ENCODE measurements at regions not wholly inside any gene's neighbourhood (a gene's known extent, or its start where the extent isn't known, plus 50 kb on each side); places are given as distances from the start of the nearest gene placed in this dataset.
"Not testable (repeated sequence)": the region's sequence is repeated elsewhere in the genome, so short reads cannot be mapped to it uniquely, and the experiment has no call there.

DNA sequence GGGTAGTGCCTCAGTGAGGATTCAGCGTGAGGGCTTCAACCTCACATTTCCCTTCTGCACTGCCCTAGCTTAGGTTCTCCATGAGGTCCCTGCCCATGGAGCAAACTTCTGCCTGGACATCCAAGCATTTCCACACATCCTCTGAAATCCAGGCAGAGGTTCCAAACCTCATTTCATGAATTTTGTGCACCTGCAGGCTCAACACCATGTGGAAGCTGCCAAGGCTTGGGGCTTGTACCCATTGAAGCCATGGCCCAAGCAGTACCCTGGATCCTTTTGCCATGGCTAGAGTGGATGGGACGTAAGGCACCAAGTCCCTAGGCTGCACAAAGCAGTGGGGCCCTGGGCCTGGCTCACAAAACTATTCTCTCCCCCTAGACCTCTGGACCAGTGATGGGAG is 877.1 kb upstream of the KLHL1 start:
- no peak for DNase-seq

DNA sequence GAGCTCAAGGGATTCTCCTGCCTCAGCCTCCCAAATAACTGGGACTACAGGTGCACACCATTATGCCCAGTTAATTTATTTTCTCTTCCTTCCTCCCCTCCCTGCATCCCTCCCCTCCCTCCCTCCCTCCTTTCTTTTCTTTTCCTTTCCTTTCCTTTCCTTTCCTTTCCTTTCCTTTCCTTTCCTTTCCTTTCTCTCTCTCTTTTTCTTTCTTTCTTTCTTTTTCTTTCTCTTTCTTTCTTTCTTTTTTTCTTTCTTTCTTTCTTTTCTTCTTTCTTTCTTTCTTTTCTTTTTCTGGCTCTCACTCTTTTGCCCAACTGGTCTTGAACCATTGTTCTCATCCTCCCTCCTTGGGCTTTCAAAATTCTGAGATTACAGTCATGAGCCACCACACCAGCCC is 873.0 kb upstream of the KLHL1 start:
- DNase-seq, result not testable (repeated sequence)

DNA sequence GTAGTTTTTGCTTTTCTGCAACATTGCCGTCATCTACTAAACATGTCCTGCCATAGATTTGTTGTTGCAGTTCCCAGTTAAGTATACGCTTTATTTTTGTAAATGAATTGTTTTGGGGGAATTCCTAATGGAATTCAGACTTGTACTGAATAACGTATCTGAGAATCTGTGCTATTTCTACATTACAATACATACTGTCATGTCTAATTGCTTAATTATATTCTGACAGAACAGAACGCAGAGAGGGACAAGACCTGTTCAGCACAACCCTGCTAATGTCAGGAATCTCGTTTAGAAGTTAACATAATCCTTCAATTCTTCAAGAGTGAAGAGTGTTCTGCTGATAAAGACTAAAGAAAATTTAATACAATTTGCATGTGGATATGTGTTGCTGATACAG is 861.1 kb upstream of the KLHL1 start:
- no peak for DNase-seq

DNA sequence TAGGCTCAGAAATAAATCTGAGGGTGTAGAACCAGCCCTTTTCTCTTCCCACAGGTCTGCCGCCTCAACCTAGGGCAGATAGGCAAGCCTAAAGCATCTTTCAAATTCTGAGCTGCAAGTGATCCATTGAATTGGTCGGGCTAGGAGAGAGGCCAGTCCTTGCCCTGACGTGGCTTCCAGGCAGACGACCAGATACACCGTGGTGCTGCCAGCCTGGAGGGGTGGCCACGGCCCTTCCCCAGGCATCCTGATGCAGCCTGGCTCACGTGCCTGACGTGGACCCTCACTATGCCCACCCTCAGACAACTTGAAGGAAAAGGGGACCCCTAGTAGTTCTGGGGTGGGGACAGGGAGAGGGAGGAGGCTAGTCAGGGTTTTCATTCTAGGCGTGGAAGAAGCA is 859.3 kb upstream of the KLHL1 start:
- DNase-seq, result no peak

DNA sequence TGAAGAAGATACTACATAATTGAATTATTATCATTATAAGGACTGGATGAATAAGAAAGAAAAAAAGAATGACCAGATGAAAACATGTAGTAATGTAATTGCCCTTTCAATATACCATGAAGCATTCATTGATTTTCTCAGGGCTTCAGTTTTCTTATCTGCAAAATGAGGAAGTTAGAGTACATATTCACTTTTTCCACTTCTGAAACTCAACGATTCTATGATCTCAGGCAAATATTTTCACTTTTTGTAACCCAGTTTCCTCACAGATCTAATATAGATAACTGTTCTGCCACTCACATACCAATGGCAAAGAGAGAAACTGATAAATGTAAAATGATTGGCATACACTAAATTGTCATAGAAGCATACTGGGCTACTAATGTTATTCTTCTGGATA is 856.6 kb upstream of the KLHL1 start:
- DNase-seq, result no peak

DNA sequence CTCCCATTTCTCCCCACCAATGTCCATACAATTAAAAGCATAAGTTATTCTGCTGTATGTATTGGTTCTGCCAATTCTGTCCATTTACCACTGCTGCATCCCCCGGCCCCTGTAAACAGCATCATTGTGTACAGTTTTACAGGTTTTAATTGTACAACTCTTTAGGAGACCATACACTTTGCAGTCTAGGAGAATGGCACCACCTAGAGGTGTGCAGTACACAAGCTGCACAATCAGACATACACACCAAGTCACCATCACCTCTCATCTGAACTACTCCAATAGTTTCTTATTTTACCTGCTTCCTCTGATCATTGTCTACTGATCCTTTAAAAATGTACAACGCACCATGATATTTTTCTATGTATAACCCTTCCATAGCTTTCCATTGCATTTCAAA is 855.9 kb upstream of the KLHL1 start:
- no peak for DNase-seq

DNA sequence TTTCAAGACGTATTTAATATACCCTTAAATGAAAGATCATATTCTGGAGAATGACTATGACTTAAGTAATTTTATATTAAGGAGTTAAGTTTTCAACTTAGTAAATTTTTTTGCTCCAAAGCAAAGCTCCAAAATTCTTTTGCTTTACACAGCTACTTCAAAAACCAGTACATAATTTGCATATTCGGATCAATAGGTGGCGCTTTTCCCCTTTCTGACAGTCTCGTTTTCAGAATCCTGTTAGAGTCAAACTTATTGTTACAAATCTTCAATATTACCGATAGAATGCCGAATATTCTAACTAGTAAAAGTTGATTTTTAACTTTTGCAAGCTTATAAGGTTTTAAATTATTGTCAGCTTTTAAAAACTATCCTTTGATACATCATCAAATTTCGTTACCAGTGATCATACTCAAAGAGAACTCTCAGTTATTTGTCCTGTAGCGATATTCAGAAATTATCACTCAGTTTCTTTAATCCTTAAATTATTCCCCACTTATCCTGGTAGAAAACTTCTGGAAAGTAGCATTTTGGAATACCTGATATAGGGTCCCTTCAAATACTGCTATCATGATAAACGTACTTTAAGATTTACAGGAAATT is 852.7 kb upstream of the KLHL1 start:
- DNase-seq, result no peak

DNA sequence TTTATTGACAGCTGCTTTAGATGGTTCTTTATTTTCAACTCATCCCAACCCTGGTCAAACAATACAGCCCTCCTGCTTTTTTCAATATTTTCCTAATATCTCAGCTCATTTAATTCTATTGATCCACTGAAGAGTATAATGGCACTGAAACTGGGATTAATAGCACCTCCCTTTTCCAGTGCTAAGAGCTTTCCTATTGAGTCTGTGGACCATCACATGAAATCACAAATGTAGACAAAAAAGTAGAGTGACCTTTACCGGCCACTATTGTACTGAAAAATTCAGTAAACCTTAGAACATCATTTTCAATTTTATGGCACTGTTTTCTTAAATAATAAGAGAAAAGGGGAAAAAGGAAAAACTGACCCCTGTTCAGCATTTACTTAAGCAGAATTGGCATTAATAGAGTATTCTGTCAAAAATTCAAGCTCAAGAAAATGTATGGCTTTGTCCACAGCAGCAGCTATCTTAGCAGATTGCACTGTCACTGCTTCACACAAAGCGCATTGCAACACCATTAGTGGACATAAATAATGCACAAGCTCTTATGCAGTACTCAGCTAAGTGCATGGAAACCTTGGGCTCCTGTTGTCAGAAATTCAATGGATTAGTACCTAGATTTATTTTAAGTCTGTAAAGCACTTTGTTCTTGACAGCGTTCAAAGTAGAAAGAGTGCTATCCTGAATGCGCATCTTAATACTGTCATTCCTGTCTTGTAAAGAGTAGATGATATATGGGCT is 851.0 kb upstream of the KLHL1 start:
- DNase-seq, result no peak

DNA sequence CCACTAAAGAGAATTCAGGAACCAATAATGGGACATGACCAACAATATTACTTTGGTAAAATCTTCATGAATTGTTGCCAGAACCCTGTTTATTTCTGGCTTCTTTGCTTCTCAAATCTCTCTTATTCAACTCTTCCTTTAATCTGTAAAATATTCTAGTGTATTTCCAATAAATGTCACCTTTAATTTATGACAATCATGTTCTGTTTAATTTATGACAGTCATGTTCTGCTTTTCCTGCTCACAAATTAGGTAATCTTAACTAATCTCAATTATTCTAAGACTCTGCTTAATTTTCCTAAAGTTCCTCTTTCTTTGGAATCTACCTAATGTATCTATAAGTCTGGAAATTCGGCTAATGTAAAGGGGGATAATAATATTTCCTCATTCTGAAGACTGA is 847.6 kb upstream of the KLHL1 start:
- no peak for DNase-seq

DNA sequence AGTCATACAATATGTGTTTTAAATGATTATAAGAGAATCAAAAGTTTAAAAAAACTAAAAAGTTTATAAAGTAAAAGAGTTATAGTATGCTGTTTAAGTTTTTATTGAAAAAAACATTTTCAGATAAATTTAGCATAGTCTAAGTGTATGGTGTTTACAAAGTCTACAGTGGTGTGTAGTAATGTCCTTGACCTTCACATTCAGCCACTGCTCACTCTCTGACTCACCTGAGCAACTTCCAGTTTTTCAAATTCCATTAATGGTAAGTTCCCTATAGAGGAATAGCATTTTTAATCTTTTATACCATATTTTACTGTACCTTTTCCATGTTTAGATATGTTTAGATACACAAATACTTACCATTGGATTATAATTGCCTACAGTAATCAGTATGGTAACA is 842.4 kb upstream of the KLHL1 start:
- no peak for DNase-seq

DNA sequence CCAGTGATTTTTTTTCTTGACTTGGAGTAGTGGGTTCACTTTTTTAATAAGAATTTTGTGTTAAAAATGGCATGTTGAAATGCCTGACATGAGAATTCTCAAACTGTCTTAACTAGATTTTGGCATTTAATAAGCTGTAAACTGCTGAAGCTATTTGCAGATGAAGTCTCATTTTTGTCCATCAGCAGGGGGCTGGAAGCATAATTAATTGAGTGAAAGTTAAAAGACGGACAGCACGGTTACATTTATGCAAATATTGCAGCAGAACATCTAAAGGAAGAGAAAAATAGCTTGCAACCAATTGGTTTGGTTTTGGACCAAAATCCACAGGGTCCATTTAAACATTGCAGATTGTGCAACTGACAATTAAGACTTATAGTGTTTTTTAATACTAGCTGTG is 837.3 kb upstream of the KLHL1 start:
- DNase-seq, result no peak

DNA sequence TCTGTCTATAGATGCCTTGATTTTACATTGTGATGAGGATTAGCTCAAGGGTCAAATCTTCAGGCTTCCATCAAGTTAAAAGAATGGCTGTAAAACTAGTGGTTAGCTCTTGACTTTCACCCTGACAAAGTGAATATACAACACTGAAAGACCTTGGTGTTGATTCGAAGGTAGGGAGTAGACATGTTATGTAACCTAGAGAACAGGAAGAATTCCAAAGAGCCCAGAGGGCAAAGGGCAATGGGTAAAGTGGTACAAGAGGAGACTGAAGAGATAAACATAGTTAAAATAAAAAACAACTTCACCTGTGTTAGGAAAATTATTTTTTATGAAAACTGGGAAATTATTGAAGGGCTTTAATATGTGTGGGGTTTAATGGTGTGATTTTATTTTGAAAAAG is 833.2 kb upstream of the KLHL1 start:
- DNase-seq, result no peak

DNA sequence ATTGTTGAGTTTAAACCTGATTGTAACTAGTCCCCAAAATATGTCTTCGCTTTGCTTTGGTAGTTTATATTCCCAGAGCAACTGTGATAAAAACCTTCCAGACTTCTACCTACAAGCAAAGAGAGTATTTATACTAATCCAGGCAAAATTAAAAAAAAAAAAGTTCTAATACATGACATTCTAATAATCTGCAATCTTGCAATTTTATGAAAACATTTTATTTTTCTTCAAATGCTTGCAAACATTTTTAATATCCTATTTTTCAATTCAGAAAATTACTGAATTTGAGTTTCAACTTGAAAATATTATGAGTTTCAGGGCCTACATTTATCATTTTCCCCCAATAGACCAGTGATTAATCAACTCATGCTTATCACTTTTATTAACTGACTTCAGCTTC is 830.2 kb upstream of the KLHL1 start:
- DNase-seq, result no peak

DNA sequence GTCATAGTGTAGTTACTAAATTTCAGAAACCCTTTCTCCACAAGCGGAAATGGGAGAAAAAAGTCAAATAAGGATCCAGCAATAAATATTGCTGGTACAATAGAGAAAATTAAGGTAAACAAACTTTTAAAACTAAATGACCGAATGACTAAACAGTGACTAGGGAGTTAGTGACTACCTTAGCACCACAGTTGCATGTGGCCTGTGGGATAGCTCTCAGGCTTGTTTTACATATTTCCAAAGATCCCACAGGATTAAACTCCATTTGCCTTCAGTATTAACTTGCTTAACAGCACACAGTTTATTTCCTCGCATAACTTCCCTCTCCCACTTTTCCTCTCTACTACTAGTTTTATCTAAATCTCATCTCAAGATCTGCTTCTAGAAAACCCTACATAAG is 824.3 kb upstream of the KLHL1 start:
- DNase-seq, result no peak

DNA sequence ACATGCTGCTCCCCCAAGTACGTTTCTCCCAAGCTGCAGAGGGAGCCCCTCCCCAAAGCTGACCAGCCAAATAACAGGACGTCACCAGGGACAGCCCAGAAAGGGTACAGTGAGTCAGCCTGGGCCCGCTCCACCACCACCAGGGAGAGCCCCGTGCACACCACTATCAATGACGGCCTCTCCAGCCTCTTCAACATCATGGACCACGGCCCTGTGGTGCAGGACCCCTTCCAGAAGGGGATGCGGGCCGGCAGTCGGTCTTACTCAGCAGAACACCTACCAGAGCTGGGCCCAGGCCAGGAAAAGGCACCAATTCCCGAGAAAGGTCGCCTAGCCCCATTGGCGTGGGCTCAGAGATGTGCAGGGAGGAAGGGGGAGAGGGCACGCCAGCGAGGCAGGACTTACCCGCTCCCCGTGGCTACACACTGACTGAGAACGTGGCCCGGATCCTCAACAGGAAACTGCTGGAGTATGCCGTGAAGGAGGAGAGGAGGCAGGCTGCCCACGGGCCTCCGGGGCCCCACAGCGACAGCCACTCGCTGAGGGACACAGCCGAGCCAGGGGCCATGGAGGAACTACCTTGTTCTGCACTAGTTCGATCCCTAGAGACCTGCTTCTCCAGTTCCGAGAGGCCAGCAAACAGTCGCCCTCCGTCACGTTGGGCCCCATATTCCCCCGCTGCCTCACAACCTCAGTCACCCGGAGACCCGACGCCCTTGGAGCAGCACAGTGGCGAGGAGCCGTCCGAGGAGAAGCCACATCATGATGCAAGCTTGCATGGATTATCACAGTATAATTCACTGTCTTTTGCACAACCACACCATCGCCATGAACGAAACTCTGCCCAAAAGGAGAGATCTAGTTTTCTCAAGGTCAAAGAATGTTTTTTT is 815.9 kb upstream of the KLHL1 start:
- no peak for DNase-seq

DNA sequence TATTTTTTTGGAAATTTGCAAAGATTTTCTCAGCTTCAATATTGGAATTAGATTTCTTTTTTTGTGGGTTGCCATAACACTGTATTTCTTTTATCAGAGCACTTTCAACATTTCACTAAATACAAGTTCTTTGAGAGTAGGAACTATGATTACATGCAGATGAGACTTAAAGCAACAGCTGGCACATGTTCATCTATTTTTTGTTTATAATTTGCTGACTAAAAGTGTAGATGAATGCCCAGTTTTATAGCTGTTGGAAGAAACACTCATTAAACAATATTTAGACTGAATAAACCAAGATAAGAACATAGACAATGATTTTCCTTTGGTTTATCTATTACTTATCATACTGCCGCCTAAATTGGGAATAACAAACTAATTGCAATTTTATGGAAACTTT is 803.0 kb upstream of the KLHL1 start:
- DNase-seq, result no peak

DNA sequence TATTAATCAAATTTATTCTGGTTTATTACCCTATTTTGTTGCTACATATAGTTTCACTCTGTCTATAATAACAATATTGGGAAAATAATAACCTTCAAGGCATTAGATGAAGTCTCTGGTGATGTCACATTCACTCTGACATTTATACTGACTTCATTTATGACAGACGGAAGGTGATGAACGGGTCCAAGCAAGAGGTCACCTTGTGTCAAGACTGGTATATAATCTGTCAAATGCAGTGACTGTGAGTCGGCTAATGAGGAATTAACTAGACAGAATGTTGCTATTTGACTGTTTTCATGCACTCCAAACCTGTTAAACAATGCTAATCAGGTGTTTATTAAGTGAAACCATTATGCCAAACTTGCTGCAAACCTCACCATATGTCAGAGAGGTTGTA is 800.5 kb upstream of the KLHL1 start:
- no peak for DNase-seq

DNA sequence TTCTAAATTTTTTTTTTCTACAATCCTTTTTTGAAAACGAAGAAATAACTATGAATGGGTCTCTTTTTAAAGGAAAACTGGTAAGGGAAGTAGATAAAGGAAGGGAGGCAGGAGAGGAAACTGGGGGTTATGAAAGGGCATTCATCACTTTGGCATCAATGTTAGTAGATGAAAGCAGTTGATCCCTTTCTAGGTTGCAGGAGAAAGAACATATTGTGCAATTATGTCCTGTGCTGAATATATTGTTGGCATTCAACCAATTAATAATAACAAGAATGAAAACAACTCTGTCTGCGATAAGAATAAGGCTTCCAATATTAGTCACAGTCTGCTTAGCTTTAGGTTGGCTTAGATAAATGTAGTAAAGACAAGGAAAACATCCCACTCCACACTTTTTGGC is 796.8 kb upstream of the KLHL1 start:
- DNase-seq, result no peak

DNA sequence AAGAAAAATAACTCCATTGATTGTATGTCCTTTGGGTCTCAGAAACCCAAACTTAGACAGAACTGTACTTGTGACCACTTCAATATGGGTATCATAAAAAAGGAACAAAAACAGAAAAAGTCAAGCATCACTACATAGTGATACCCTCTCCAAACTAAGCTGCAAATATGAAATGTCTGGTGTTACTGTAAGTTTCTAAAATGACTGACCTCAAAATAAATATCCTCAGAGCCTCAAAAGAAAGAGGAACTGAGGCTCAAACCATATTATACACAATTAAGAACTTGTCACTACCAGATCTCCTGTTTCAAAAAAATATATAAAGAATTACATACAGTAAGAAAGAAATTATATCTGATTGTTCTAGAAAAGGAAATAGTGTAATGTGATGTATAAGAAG is 787.9 kb upstream of the KLHL1 start:
- no peak for DNase-seq

DNA sequence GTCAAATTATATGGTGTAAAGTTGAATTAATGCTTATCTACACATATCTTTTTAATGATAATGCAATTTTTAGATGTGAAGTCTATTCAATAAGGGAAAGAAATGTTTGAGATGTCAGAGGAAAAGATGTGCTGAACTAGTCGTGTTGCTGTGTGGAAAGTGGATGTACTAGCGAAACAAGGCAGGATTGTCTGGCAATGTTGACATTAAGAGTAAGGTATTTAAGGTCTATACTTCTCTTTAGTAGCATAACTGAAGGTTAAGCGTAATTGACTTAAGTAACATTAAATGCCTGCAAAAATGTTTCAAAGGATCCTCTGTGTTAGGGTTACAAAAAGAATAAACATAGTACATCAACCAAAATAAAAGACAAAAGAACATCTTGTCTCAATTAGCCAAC is 787.3 kb upstream of the KLHL1 start:
- no peak for DNase-seq

DNA sequence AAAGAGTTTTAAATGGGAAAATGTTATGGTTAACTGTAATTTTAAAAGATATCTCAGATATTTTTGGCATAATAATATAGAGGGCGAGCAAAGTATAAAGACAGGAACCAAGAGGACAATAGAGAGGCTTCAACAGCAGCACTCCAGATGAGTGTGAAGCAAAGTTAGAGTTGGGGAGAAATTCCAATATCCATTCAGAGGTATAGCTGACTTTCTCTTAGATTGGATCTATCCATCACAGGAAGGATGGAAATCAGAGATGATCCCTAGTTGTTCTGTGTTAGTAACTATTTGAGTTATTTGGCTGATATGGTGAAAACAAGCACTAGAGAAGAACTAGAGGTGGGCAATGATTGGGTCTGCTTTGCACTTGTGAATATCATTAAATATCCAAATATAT is 786.0 kb upstream of the KLHL1 start:
- DNase-seq, result no peak

DNA sequence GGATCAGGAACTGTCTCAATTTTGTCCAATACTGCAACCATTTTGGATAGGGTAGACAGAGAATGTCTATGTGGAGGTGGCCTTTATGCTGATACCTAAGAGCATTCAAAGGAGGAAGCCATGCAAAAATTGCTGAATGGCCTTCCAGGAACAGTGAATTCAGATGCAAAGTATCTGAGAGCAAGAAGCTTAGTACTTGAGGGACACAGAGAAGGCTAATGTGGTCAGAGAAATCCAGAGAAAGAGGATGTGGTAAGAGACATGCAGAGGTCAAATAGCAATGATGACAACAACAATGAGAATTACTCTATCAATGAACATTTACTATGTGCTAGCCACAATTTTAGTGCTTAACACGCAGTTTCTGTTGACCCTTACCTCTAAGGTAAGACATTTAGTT is 785.6 kb upstream of the KLHL1 start:
- no peak for DNase-seq

DNA sequence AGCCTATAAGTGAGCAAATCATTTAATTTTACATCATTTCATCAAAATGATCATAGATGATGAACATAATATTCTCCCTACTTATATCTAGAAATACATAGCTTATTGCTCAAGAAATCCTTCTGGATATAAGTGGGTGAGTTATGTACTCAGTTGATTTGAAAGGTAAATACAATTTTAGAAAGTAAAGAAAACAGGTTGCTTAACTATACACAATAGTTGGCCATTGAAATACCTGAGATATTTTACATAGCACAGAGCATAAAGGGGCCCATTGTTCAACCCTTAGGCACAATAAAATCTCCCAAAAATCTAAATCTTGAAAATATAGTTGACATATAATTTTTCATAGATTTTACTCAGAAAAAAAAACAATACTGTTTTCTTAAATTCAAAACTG is 782.0 kb upstream of the KLHL1 start:
- no peak for DNase-seq

DNA sequence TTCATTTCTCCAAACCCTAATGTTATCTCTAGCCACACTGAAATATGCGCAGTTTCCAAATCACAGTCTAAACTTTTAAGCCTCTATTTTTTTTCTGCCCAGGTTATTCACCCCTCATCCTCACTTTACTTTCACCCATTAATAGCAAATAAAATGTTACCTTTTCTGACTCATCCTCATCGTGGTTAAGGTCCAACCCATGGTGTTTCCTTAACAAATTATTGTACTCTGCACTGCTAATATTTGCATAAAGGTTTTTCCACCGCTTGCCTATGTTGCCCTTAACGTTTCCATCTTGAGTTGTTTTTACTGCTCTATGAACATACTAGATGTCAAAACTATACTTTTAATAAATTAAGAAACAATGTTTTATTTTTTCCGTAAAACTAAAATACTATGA is 780.9 kb upstream of the KLHL1 start:
- no peak for DNase-seq

All from C1 segment of cervical spinal cord (tissue), 14 donors.